ENCODE measurements at regions not wholly inside any gene's neighbourhood (a gene's known extent, or its start where the extent isn't known, plus 50 kb on each side); places are given as distances from the start of the nearest gene placed in this dataset.

DNA sequence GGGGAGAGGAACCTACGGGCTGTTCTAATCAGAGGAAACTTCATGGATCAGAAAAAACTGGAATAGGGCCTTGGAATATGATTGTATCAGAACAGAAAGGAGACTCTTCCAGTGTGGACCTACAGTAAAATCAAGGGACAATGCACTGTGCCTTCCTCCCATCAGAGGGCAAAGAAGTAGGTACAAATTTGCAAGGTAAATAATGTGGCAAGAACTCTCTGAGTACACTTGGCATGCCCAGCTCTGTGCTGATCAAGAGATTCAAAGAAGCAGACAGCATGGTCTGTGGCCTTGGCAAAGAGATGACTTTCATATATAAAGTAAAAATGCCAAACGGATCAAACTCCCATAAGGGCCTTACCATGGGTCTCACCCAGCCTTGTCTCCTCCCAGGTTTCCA is 242.6 kb upstream of the OSR1 start:
- no peaks in the 10 kb centered on the region for H3K36me3 Mint-ChIP-seq
- ATAC-seq (ENCODE audit: low read depth) (no peak), DNase-seq (no peak)

DNA sequence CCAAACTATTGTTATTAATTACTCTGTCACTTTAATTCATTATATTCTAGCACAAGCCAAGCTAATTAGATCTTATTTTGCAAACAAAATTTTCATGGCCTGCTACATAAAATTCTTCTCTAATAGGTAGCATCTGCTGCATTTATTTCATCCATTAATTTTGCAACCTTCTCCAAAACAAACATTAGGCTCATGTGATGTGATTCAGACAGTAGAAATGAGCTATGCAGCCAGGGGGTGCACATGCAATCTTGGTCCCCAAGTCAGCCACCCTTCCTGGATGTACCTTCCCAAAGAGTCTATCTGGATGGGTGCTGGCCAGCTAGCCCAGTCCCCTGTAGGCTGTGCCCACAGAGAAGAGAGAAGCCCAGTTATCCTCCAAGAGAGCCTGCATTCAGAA is 242.1 kb upstream of the OSR1 start:
- peaks cover 6% of the 10 kb centered on the region for H3K9me3 Mint-ChIP-seq
- ATAC-seq (ENCODE audit: low read depth) (no peak), DNase-seq (no peak)
- H3K27me3 Mint-ChIP-seq: no peaks in the 10 kb centered on the region
- POLR2A ChIA-PET: no interaction called here
- H3K4me1 Mint-ChIP-seq: no peaks in the 10 kb centered on the region
- H3K27ac Mint-ChIP-seq: no peak overlapping the region
- H3K4me3 Mint-ChIP-seq: no peak overlapping the region
- H3K36me3 Mint-ChIP-seq: no peaks in the 10 kb centered on the region

More for the DNA sequence above, 242.6 kb upstream of the OSR1 start:
- Mint-ChIP-seq H3K27me3 (no peaks in the 10 kb centered on the region), H3K27ac (no peak overlapping the region), H3K4me3 (no peak overlapping the region), H3K9me3 (peaks cover 6% of the 10 kb centered on the region), H3K4me1 (no peaks in the 10 kb centered on the region)
- POLR2A ChIA-PET: no interaction called here

DNA sequence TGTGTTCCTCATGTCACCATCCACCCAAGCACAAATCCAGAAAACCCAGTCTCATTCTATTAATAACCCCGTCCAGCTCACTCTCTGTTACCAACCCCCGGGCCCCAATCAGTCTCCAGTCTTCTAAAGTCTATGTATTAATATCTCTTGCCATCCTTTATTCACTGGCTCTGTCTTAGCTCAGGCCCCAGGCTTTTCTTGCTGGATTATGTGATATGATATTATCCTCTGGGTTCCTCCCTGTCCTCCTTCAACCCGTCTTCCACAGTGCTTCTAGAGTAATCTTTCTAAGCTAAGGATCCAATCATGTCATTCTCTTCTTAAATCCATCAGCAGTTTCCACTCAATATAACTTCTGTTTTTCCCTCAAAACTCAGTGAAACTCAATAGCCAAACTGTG is 240.5 kb upstream of the OSR1 start:
- H3K27ac Mint-ChIP-seq: no peak overlapping the region
- H3K9me3 Mint-ChIP-seq: peaks cover 2% of the 10 kb centered on the region
- H3K4me3 Mint-ChIP-seq: no peak overlapping the region
- ATAC-seq (ENCODE audit: low read depth): no peak
- no peaks in the 10 kb centered on the region for H3K36me3 Mint-ChIP-seq
- DNase-seq: no peak
- peaks cover 2% of the 10 kb centered on the region for H3K27me3 Mint-ChIP-seq
- no peaks in the 10 kb centered on the region for H3K4me1 Mint-ChIP-seq
- POLR2A ChIA-PET: no interaction called here

DNA sequence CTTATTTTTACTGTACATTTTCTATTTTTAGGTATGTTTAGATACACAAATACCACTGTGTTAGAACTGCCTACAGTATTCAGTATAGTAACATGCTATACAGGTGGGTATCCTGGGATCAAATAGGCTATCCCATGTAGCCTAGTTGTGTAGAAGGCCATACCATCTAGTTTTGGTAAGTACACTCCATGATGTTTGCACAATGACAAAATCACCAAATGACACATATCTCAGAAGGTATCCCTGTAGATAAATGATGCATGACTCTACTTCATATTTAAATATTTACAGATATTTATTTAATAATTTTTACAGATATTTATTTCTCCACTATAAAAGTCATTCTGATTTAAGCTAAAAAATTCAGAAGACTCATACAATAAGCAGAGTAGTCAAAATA is 233.8 kb upstream of the OSR1 start:
- H3K4me3 Mint-ChIP-seq: no peak overlapping the region
- no peaks in the 10 kb centered on the region for H3K9me3 Mint-ChIP-seq
- H3K27ac Mint-ChIP-seq: no peak overlapping the region

DNA sequence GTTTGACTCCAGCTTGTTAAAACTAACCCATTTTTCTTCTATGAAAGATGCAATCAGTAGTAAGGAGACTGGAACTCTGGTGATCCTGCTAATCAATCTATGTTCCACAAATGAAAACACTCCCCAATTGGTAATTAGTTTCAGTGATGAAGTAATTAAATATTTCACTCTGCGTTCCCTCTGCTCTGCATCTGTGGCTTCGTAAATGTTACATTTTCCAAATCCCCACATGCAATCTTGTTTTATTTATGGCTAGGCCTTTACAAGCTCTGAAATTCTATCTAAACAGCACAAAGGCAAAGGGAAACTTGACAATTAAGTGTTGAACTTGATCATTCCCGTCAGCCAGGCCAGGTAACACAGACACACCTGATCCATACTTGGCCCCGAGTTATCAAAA is 231.4 kb upstream of the OSR1 start:
- H3K27me3 Mint-ChIP-seq: peaks cover 2% of the 10 kb centered on the region
- no peak for DNase-seq
- POLR2A ChIA-PET: no interaction called here
- H3K27ac Mint-ChIP-seq: no peak overlapping the region
- H3K9me3 Mint-ChIP-seq: peaks cover 3% of the 10 kb centered on the region
- no peaks in the 10 kb centered on the region for H3K4me1 Mint-ChIP-seq
- no peak overlapping the region for H3K4me3 Mint-ChIP-seq
- H3K36me3 Mint-ChIP-seq: no peaks in the 10 kb centered on the region
- no peak for ATAC-seq (ENCODE audit: low read depth)

More for the DNA sequence above, 233.8 kb upstream of the OSR1 start:
- ATAC-seq (ENCODE audit: low read depth): no peak
- no peaks in the 10 kb centered on the region for H3K36me3 Mint-ChIP-seq
- no peaks in the 10 kb centered on the region for H3K4me1 Mint-ChIP-seq
- POLR2A ChIA-PET: no interaction called here
- peaks cover 4% of the 10 kb centered on the region for H3K27me3 Mint-ChIP-seq
- no peak for DNase-seq

DNA sequence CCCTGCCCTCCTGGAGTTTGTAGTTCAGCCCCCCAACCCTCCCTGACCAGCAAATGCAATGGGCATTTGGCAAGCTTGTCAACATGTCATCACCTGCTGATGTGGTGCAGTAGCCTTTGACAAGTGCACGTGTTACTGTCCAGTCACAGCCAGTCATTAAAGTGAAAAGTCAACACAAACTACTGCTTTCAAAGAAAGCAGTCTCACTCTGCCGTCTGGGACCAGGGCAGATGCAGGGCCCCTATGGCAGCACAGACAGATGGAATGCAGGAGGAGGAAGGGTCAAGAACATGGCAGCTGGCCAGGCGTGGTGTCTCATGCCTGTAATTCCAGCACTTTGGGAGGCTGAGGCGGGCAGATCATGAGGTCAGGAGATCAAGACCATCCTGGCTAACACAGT is 222.4 kb upstream of the OSR1 start:
- Mint-ChIP-seq H3K4me3 (no peak overlapping the region), H3K9me3 (peaks cover 2% of the 10 kb centered on the region), H3K27ac (no peak overlapping the region), H3K36me3 (no peaks in the 10 kb centered on the region), H3K4me1 (no peaks in the 10 kb centered on the region), H3K27me3 (peaks cover under 1% of the 10 kb centered on the region)
- no peak for ATAC-seq (ENCODE audit: low read depth)
- no peak for DNase-seq
- POLR2A ChIA-PET: no interaction called here

DNA sequence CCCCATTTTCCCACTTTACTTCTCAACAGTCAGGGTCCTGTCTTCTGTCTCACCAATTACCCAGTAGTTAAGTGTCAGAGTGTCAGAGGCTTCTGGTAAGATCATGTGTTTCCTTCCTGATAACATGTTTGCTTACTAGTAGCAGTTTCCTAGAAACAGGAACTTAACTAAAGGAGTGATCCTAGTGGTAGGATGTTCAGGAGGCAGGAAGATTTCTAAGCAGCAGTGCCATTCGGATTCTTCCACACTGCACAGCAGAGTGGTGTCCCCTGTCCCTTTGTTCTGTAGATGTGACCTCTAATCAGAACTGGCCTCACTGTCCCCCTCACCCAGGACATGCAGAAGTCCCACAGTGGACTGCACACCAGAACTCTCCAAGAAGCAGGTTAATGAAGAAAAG is 221.8 kb upstream of the OSR1 start:
- Mint-ChIP-seq H3K9me3 (no peaks in the 10 kb centered on the region), H3K27ac (no peak overlapping the region), H3K4me1 (no peaks in the 10 kb centered on the region), H3K27me3 (peaks cover 6% of the 10 kb centered on the region), H3K4me3 (no peak overlapping the region), H3K36me3 (no peaks in the 10 kb centered on the region)
- POLR2A ChIA-PET: no interaction called here
- ATAC-seq (ENCODE audit: low read depth) (no peak), DNase-seq (no peak)

DNA sequence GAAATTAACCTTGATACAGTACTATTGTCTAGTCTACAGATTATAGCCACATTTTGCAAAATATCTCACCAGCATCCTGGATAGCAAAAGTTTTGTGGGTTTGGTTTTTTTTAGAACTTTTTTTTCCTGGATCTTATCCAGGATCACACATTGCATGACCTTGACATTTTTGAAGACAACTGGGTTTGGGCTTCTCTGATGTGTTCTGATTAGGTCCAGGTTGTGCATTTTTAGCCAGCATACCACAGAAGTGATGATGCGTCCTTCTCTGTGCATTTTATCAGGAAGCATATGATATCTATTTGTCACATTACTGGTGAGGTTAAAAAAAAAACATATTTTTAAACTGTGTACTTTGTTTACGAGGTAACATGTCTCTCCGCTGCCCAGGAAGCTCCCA is 221.0 kb upstream of the OSR1 start:
- Mint-ChIP-seq H3K9me3 (no peaks in the 10 kb centered on the region), H3K27me3 (peaks cover 6% of the 10 kb centered on the region), H3K4me1 (no peaks in the 10 kb centered on the region), H3K4me3 (no peak overlapping the region), H3K36me3 (no peaks in the 10 kb centered on the region), H3K27ac (no peak overlapping the region)
- DNase-seq: no peak
- POLR2A ChIA-PET: no interaction called here
- ATAC-seq (ENCODE audit: low read depth): no peak

DNA sequence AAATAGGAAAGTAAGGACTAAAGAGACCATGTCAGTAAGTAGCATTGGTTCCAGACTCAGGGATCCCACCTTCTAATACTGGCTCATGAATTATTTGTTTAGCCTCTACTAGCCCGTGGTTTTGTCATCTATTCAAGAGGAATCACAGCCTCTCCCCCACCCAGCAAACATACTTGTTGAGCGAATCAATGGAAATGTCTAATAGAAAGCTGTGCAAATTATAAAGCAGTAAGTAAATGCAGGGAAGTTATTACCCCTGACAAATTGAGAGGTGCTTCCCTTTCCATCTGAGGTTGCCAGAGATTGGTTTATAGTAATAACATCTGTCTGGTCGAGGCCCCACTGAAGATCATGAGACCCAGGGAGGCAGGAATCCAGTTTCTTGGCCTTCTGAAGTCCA is 219.3 kb upstream of the OSR1 start:
- peaks cover 10% of the 10 kb centered on the region for H3K27me3 Mint-ChIP-seq
- POLR2A ChIA-PET: no interaction called here
- H3K27ac Mint-ChIP-seq: no peak overlapping the region
- DNase-seq: no peak
- H3K9me3 Mint-ChIP-seq: no peaks in the 10 kb centered on the region
- H3K4me3 Mint-ChIP-seq: no peak overlapping the region
- no peaks in the 10 kb centered on the region for H3K36me3 Mint-ChIP-seq
- no peaks in the 10 kb centered on the region for H3K4me1 Mint-ChIP-seq
- no peak for ATAC-seq (ENCODE audit: low read depth)

DNA sequence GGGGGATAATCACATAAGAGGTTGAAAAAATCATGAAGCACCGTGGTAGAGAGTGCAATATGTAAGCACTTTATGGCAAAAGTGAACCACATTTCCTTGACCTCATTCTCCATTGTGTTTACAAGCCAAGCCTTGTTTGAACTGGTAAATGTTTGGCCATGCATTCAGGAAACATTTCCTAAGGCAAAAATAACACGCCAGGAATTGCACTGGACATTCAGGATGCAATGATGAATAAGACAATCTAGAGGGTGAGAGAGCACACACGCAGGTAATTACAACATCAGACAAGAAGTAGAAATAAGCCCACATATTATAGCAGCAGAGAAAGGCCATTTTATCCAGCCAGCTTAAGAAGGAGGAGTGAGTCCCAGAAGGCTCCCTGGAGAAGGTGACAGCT is 218.0 kb upstream of the OSR1 start:
- Mint-ChIP-seq H3K4me1 (no peaks in the 10 kb centered on the region), H3K36me3 (no peaks in the 10 kb centered on the region), H3K4me3 (no peak overlapping the region), H3K9me3 (no peaks in the 10 kb centered on the region), H3K27ac (no peak overlapping the region), H3K27me3 (peaks cover 10% of the 10 kb centered on the region)
- no peak for ATAC-seq (ENCODE audit: low read depth)
- POLR2A ChIA-PET: no interaction called here
- no peak for DNase-seq

DNA sequence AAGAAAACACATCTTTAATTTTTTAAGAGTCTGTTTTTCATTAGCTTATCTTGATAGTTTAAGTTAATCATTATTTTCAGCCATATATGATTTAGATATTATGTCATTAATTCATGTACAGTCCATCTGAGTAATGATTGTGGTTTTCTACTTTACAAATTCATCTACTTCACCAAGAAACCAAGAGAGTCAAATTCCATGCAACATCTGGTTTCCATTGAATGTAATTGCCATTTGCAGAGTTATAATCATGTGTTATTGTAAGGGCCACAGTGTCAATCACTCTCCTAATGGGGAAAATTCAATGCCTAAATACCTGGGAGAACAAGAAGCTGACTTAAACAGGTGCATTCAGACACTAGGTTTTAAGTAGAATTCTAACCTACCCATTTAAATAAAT is 217.2 kb upstream of the OSR1 start:
- no peaks in the 10 kb centered on the region for H3K4me1 Mint-ChIP-seq
- DNase-seq: no peak
- H3K9me3 Mint-ChIP-seq: no peaks in the 10 kb centered on the region
- peaks cover 10% of the 10 kb centered on the region for H3K27me3 Mint-ChIP-seq
- H3K4me3 Mint-ChIP-seq: no peak overlapping the region
- H3K27ac Mint-ChIP-seq: no peak overlapping the region
- no peaks in the 10 kb centered on the region for H3K36me3 Mint-ChIP-seq
- POLR2A ChIA-PET: no interaction called here
- no peak for ATAC-seq (ENCODE audit: low read depth)

DNA sequence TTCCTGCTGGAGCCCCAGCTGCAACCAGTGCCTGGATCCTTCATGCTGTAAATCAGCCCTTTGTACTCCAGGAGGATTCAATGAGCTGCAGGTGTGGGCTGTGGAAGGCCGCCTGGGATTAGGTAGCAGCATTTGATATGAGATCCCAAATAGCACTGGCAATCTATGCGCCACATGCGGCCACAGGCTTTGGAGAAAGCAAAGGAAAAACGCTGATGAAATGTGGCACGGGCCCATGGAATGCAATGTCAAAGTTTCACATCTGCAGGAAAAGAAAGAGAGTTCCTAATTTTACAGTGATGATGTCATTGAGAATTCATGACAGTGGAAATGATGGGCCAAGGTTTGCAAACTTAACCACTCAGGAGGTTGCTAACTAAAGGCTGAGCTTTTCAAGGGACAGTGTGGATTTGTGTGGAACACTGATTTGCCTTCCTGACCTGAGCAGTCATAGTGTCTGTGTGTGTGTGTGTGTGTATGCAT is 216.4 kb upstream of the OSR1 start:
- H3K4me3 Mint-ChIP-seq: no peak overlapping the region
- POLR2A ChIA-PET: no interaction called here
- no peaks in the 10 kb centered on the region for H3K9me3 Mint-ChIP-seq
- H3K27me3 Mint-ChIP-seq: peaks cover 10% of the 10 kb centered on the region
- no peak for ATAC-seq (ENCODE audit: low read depth)
- no peak for DNase-seq
- H3K27ac Mint-ChIP-seq: no peak overlapping the region
- no peaks in the 10 kb centered on the region for H3K36me3 Mint-ChIP-seq
- no peaks in the 10 kb centered on the region for H3K4me1 Mint-ChIP-seq

DNA sequence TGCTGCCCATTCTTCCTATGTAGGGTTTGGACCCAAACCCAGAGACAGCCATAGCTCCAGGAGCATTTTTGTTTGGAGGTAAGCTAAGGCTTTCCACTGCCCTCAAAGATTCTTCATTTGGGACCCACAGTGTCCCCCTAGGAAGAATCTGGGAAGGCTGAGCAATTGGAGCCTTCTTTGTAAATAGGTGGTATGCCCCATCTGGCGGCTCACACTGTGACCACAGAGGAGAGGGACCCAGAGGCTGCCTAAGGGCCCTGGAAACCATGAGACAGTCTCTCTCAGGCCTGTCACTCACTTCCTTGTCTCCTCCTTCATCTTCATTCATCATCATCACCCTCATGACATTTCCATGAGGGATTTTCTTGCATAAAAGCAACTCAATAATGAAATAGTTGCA is 215.4 kb upstream of the OSR1 start:
- Mint-ChIP-seq H3K27me3 (peaks cover 10% of the 10 kb centered on the region), H3K4me1 (no peaks in the 10 kb centered on the region), H3K36me3 (no peaks in the 10 kb centered on the region), H3K4me3 (no peak overlapping the region), H3K27ac (no peak overlapping the region), H3K9me3 (no peaks in the 10 kb centered on the region)
- POLR2A ChIA-PET: no interaction called here
- no peak for DNase-seq
- no peak for ATAC-seq (ENCODE audit: low read depth)

DNA sequence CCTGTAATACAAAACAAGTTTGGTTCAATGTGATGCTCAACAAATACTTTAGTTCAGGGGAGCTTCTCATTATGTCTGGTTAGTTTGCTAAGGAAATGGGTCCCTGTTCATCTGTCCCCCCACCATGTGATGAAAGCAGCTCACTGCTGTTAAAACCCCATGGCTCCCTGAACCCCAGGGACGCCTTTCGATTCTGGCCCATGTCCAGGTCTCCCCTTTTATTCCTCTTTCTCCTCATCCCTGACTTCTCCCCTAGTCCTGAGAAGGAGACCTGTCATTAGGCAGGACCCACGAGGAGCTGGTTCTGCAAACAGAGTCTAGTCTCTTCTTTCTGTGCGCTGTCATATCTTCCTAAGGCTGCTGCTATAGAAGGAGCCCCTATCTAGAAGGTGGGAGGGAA is 213.3 kb upstream of the OSR1 start:
- Mint-ChIP-seq H3K27ac (no peak overlapping the region), H3K4me1 (no peaks in the 10 kb centered on the region), H3K27me3 (peaks cover 10% of the 10 kb centered on the region), H3K36me3 (no peaks in the 10 kb centered on the region), H3K4me3 (no peak overlapping the region), H3K9me3 (no peaks in the 10 kb centered on the region)
- ATAC-seq (ENCODE audit: low read depth) (no peak), DNase-seq (no peak)
- POLR2A ChIA-PET: no interaction called here

DNA sequence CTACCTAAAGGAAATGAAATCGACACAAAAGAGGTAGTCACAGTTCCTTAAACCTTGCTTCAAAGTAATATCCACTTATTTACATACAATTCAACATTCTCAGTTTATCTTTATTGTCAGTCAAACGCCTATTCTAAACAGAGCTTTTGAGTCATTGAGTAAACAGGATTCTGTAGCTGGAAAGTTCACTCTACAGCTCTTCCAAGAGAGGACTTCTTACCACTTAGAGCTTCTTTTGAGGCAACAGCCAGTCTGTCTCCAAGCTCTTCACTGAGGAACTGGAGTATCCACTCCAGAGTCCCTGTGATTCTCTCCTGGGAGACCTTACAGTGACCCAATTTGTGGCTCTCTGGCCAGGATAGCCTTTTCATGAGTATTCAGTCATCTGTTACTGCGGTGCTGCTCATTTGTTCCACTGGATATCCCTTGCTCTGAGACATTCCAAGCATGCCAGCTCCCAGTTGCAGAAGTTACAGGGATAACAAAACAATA is 210.9 kb upstream of the OSR1 start:
- no peak overlapping the region for H3K27ac Mint-ChIP-seq
- no peaks in the 10 kb centered on the region for H3K36me3 Mint-ChIP-seq

More for the DNA sequence above, 210.9 kb upstream of the OSR1 start:
- Mint-ChIP-seq H3K4me3 (no peak overlapping the region), H3K4me1 (no peaks in the 10 kb centered on the region), H3K27me3 (peaks cover 8% of the 10 kb centered on the region), H3K9me3 (no peaks in the 10 kb centered on the region)
- DNase-seq (no peak), ATAC-seq (ENCODE audit: low read depth) (no peak)
- POLR2A ChIA-PET: no interaction called here
